GM18858 (cell line): ENCODE measurements at regions not wholly inside any gene's neighbourhood (a gene's known extent, or its start where the extent isn't known, plus 50 kb on each side); places are given as distances from the start of the nearest gene placed in this dataset.
A peak's percentile ranks its signal among the peaks of the same experiment; 100 is the strongest.

Experiments
- ATAC-seq: cut with Tn5 transposase; IDR thresholded peaks from one replicate; pipeline ENCODE4 v1.9.1; 2021; ENCODE audit not compliant: unreplicated experiment

DNA sequence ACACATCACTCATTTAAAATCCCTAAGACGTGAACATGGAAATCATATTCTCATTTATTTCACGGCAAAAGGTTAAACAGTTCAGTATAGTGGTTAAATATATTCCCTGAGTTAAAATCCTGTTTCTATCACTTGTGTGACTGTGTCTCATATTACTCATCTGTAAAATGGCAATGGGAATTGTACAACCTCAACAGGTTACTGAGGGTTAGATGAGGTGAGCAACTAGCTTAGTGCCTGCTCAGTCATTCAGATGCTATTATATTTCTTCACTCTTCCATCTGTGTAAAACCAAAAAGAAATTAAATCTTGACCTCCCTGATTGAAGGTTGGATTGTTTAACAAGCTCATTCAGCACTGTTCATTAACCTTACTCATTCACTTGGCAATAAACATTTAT lies 212.4 kb upstream of the STK17B start:
- no peak for ATAC-seq

DNA sequence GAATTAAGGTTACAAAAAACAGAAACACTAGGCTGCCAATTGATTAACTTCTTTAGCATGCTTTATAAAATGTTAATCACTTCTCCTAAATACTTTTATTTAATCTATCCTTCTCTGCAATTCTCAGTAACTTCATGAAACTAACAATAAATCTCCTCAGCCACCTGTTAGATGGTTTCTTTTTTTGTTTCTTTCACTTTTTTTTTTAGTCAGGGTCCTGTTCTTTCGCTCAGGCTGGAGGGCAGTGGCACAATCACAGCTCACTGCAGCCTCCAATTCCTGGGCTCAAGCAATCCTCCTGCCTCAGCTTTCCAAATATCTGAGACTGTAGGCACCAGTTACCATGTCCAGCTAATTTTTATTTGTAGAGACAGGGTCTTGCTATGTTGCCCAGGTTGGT lies 213.4 kb upstream of the STK17B start:
- no peak for ATAC-seq

DNA sequence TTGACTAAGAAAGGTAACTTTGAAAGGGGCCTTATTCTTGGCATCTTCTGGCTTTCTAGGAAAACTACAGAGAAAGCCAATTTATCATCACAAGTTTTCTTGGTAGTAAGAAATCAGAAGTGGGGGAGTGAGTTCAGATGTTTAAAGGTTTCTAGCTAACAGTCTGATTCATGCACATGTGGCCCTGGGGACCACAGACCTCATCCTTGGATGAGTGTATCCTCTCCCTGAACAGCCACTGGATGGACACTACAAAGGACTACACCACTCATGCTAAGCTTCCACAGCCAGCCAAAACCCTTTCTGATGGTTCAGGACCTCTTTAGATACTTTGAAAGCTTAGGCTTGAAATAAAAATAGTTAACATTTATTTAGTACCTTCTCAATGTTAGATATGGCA lies 218.3 kb upstream of the STK17B start:
- ATAC-seq, result no peak

DNA sequence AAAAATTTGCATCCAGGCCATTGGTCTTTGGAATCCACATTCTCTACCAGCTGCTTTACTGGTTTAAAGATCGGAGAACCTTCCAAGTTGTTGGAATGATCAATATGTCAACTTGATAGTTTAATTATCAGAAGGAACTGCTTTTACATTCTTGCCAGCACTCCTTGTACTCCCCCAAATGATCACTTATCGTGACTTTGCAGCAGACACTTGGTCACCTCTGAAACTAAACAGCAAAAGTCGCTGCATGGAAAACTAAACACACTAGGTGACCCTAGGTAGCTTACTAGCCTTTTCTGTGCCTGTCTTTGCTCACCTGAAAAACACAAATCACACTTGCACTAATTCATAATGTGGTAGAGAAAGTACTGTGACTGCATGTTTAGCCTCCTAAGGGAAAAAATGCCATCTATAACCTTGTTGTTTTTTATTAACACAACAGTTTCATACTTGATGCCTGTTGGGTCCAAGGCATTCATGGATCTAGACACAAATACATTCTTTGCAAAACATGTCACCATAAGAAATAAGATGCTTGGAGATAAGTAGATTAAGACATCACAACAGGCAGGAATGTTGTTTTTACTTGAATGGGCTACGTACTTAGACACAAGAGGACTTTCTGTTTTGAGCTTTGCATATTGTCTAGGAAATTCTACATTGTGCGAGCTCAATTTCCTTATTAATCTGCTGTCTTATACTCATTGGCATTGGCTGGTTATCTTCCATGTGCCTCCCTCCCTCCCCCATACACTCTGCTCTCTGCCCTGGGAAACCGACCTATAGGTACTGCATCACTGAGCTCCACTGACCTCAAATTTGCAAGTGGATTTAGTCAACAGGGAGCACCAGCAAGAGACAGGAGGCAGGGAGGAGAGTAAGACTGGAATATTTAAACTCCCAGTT lies 219.1 kb upstream of the STK17B start:
- ATAC-seq, result peak; percentile 62

DNA sequence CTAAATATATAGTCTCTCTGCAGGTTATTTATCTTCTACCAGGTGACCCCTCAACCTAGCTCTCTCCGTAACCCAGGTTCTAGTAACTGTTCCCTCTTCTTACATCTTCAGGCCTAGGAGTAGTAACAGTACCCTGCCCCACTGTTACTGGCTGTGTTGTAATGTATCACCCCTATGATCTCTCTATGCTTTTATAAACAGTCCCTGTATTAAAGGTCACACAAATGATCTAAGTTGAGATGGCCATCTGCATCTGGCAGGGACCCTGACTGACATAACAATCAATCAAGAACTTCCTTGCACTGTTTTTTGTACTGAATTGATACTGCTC lies 219.7 kb upstream of the STK17B start:
- peak; percentile 28 for ATAC-seq

DNA sequence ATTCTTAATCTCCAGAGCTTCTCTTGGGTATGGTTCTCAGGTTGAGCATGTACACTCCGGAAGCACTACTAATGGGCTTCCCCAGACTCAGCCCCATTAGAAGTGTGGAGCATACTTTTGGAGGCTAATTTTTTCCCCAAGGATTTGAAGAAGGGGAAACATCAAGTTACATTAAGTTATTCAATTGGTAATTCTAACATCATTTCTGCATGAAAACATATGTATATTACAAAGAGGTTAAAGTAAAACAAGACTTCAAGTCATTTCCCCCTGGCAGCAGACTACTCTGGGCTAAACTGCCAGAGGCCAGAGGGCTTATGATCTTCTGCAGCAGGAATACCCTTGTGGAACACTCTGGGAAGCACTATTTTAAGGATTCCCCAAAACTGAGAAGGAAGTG lies 227.7 kb upstream of the STK17B start:
- ATAC-seq, result no peak

DNA sequence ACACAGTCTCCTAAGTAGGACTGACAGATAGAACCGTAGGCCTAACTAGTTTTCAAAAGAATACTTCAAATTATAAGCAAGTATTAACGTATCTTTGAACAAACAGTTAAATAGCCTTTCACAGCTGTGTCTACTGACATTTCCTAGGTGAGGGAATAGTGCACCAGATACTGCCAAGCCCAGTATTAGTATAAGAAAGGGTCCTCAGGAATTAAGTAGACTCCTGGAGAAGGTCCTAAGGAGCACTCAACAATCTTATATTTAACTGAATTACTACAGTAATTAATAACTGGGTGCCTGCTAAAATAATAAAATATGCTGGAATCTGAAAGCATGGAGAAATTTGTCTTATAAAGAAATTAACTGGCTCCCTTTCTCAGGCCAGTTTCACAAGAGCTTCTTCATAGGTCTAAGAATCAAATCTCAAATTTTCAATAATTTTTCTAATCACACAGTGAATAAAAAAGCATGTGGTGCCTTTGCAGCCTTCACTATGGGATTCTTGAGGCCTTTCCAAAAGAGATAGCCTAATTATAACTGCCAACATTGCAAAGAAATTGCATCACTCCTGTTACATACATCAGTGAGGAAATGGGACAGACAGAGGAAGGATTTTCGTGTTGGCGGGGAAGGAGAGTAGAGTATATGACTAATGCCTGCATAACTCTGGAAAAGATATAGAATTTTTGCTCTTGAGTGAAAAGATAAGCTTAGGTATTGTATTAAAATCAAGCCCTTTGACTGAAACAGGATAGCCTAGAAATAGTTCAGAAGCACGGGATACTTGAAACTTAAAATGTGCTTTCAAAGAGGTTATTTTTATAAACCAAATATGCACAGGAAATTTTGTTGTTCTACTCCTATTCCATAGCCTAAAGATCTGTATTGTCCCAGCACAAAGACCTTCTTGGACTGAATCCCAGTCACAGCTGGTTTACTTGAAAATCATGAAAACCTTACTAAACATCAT lies 228.6 kb upstream of the STK17B start:
- ATAC-seq, result no peak

DNA sequence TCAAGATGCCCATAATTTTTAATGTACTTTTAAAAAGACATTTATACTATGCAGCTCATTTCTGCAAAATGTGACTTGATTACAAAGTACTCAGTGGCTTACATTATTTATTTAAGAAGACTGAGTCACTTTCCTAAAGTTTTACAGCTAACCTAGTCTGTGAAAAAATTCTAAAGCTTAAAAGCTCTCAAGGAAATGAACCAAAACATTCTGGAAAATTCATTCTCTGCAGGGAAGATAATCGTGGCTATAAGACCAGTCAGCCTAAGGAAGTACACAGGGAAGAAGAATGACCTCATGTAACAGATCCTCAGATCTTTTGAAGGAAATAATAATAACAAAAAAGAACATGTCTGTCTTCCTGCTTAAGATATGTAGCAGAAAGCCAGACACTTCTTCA lies 232.1 kb upstream of the STK17B start:
- no peak for ATAC-seq

DNA sequence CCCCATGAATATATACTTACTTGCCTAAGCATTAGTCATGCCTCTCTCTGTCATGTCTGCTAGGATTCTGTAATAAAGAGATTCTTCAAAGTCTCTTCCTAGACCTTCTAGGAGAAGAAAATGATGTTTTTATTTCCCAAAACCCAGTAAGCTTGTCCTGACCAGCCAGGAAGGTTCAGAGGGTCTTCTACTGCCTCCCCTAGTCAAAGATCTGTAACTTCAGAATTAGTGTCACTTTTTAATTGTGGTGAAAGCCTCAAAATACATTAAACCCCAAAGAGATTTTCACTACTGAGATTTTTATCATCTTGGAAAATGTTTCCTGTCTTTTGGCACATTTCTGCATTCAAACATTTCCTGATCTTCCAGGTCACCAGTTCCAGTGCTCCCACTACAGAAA lies 232.9 kb upstream of the STK17B start:
- ATAC-seq, result no peak

DNA sequence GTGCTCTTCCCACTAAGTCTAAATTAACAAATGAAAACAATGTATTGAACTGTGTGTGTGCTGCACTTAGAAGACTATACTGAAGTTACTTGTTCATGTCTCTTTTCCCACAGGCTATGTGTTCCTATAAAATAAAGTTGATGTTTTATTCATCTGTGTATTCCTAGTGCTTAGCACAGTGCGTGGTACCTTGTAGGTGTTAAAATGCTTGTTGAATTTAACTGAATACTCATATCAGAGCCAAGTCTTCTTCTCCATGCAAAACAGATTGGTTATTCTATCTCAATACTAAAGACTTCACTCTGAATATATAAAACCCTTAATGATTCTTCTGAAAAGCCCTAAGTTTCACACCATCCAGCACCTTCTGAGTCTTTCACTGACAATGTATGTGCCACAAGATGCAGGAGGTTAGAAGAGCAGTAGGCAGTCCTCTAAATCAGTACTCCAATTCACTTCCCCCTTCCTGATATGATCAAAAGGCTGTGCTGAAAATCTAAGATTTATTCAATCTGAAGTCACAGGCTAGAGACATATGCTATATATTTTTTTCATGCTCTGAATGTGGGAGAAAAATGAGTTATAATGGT lies 231.7 kb upstream of the CCDC150 start:
- no peak for ATAC-seq

DNA sequence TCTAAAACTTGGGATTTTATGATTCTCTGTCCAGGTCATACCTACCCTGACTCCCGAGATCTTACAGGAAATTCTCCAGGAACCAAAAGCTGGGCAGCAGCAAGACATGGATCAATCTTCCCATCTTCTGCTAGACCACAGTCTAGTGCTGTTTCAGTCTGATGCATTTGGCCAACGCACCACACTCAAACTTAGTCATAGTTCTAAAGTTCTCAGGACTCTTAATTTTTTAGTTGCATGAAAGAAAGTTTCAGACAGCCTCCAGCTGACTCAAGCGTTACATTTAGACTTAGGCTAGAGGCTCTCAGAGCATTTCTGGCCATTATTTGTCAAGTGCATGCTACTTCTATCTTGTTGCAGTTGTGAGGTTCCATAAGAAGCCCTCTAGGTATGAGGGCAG lies 230.1 kb upstream of the CCDC150 start:
- peak; percentile 37 for ATAC-seq

DNA sequence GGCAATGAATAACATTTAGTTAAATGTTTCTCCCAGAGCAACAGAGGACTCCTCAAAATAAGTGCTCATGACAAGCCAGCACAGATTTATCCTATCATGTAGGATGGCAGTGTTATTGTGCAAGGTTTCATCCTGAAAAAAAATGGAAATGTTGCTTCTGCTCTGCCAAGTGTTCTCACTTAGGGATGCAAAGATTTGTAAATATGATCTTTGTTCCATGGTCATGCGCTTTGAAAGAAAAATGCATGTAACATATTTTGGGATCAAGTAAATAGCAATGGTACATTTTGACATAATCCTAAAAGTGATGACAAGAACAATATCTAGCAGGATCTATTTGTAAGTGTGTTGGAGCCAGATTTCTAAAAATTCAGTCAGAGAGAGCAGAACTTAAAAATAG lies 229.5 kb upstream of the CCDC150 start:
- no peak for ATAC-seq

DNA sequence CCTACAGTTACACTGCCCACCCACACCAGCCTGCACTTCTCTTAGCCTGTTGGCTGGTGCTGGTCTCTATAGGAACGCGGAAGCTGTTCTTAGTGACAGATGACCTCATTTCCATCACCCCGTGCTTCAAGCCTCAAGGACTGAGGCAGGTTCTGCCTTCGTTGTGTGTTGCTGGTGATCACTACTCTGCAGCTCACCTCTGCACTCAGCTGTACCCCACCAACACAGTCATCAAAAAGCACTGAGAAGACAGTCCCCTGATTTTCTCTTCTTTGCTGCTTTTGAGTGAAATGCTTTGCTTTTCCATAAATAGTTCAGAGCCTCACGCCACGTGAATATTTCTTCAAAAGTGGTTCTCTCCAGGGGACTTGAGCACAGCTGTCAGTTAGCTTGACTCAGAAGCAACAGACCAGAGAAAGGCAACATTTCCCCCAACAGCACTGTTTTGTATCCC lies 225.7 kb upstream of the CCDC150 start:
- peak; percentile 83 for ATAC-seq

DNA sequence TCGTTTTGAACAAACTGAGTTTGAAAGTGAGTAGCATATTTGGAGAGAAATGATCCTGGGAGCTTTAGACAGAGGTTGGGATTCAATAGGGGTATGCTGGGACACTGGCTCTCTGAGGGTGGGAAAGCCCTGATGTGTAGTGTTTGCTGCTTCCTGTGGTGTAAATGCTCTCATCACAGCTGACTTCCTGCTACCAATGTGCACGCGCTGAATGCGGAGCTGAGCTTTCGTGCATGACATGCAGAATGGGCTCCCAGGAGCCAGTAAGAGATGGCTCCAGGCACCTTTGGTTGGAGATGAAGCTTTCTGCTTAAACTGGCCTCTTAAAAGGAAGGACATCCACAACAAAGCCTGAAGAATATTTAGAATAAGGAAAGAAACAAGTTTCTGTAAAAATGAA lies 224.1 kb upstream of the CCDC150 start:
- peak; percentile 45 for ATAC-seq

DNA sequence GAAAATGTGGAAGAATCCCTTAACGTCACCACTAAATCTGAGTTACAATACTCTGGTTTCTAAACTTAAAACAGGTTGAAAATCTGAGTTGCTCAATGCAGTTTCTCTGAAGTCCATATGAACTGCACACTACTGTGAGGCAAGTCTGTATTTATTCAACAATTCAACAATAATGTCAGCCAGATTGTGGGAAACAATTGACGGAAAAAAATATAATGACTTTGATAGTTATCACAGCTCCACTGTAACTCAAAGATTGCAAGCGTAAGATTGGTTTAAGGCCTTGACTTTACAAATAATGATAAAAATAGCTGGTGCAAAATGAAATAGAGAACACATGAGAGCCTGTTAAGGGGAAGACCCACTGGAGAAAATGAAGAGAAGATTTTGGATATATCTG lies 219.4 kb upstream of the CCDC150 start:
- no peak for ATAC-seq

DNA sequence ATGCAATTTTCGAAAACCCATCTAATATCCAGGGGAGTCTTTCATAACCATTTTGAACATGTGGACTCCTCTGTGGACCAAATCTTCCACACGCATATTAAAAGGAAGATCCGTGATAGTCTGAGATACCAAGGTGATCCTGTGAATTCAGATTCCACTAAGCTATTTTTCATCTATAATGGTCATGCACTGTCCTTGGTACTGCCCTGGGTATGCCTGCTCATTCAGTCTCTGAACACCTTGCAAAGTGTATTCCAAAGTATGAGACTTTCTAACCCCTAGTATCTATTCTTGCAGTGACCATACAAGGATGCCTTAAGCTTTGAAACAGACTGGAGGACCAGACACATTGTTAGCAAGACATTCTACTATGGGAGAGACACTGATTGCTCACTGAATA lies 217.6 kb upstream of the CCDC150 start:
- ATAC-seq, result no peak

DNA sequence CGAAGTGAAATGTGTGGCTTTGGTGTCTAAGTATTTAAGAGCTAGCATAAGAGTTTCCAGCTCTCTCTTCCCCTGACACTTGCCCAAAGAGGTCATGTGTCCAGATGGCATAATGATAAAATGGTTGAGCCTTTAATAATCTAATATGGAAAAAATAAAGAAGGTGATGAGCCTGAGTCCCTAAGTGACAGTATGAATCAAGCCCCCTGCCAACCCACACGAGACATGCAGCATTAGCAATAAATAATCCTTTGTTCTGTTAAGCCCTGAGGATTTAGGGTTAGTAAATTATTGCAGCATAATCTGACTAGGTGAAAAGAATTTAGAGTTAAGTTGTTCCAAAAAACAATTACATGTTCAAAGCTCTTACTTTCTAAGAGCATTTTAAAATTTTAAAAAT lies 217.2 kb upstream of the CCDC150 start:
- ATAC-seq, result no peak

DNA sequence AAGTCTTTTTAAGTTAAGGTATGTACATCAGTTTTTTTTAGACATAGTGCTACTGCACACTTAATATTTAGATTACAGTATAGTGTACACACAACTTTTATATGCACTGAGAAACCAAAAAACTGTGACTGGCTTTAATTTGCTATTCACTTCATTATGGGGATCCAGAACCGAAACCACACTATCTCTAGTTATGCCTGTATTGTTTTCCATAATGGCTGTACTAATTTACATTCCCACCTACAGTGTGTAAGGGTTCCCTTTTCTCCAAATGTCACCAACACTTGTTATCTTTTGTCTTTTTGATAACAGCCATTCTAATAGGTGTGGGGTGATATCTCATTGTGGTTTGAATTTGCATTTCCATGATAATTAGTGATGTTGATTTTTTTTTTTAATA lies 213.4 kb upstream of the CCDC150 start:
- ATAC-seq, result no peak

DNA sequence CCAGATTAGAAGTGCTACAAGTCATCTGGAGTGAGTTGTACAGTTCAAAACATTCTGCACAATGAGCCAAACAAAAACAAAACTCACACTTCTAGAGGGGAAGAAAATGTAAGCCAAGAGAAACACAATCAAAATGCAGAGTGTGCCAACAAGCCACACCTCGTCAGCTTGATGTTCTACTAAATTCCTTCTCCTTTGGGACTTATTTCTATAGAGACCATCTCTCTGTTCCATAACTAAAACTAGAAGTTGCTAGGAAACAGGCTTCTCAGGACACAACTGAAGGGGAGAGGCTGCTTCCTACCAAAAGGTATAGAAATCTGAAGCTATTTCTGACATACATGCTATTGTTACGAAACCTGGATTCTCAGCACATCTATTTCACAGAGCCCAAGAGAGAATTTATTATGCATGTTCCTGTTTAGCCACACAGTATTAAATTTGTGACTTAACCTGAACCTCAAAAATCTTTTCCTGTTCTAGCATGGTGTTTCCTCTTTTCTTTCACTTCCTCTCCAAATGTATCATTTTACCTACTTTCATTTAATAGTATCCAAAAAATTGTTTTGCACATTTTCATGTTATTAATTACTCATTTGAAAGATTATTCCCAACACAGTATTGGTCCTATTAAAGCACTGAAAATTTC lies 211.4 kb upstream of the CCDC150 start:
- ATAC-seq, result peak; percentile 57

DNA sequence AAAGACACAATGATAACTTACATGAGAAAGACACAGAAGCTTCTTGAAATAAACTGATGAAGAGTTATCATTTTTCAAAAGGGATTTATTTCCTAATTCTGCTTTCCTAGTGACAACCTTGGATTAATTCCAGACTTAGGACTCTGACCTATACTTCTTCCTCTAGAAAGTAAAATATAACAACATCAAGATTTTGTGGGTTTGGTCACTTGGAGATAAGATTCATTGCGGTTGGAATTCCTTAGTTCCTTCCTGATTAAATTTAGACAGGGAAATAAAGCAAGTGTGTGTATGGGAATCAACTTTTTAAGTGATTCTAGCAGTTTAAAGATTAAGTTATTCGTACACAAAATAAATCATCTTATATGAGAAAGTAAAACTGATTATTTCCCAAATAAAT lies 208.4 kb upstream of the CCDC150 start:
- no peak for ATAC-seq

DNA sequence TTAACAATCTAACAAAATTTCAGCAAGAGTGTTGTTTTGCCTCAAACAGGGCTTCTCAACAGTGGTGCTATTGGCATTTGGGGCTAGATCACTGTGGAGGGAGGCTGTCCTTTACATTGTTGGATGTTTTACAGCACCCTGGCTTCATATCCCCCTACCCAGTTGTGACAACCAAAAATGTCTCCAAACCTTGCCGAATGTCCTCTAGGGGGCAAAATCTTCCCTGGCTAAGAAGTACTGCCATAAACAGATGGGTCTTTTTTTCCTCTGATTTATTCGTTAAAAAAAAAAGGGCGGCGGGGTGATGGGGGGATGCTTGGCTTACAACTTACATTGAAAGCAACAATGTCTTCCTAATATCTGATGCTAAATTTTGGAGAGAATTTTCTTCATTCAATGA lies 207.6 kb upstream of the CCDC150 start:
- ATAC-seq, result no peak
